ENCODE measurements at regions not wholly inside any gene's neighbourhood (a gene's known extent, or its start where the extent isn't known, plus 50 kb on each side); places are given as distances from the start of the nearest gene placed in this dataset.

- Histone ChIP-seq H3K4me3 (ENCODE audit: low read depth in 1 of 2, low read length in 1 of 2) (no peak overlapping the region), H3K27ac (no peak overlapping the region), H3K36me3 (no peaks in the 10 kb centered on the region), H3K9me3 (no peaks in the 10 kb centered on the region), H3K4me1 (ENCODE audit: control insufficient read depth in 1 of 2, insufficient read depth in 1 of 2, low read depth in 1 of 2, low read length in 1 of 2) (no peaks in the 10 kb centered on the region), H3K27me3 (no peaks in the 10 kb centered on the region)
- TF ChIP-seq CTCF (IDR thresholded peaks at IDR 0.05) = no peak
These were observed 2392.1 kb upstream of the RAG2 start for GRCh38 chr11:38990139-38990538.

- no peak overlapping the region for H3K27ac ChIP-seq
- H3K27me3 ChIP-seq = no peaks in the 10 kb centered on the region
- H3K36me3 ChIP-seq = no peaks in the 10 kb centered on the region
- H3K4me3 ChIP-seq (ENCODE audit: low read depth in 1 of 2, low read length in 1 of 2) = no peak overlapping the region
- H3K9me3 ChIP-seq = no peaks in the 10 kb centered on the region
- no peaks in the 10 kb centered on the region for H3K4me1 ChIP-seq (ENCODE audit: control insufficient read depth in 1 of 2, insufficient read depth in 1 of 2, low read depth in 1 of 2, low read length in 1 of 2)
- no peak for TF ChIP-seq CTCF (IDR thresholded peaks at IDR 0.05)
These were observed 2390.9 kb upstream of the RAG2 start for GRCh38 chr11:38988908-38989307.

- Histone ChIP-seq H3K4me1 (ENCODE audit: control insufficient read depth in 1 of 2, insufficient read depth in 1 of 2, low read depth in 1 of 2, low read length in 1 of 2) (no peaks in the 10 kb centered on the region), H3K9me3 (no peaks in the 10 kb centered on the region), H3K36me3 (no peaks in the 10 kb centered on the region), H3K4me3 (ENCODE audit: low read depth in 1 of 2, low read length in 1 of 2) (no peak overlapping the region), H3K27me3 (no peaks in the 10 kb centered on the region), H3K27ac (no peak overlapping the region)
- TF ChIP-seq CTCF (IDR thresholded peaks at IDR 0.05) = no peak
These were observed 2374.2 kb upstream of the RAG2 start for GRCh38 chr11:38972220-38972619.

GRCh38 chr11:38971141-38971540, 2373.1 kb upstream of the RAG2 start:
- no peak for TF ChIP-seq CTCF (IDR thresholded peaks at IDR 0.05)

GRCh38 chr11:38968951-38969350, 2370.9 kb upstream of the RAG2 start:
- no peak for TF ChIP-seq CTCF (IDR thresholded peaks at IDR 0.05)
- H3K9me3 ChIP-seq = no peaks in the 10 kb centered on the region

More at GRCh38 chr11:38971141-38971540, 2373.1 kb upstream of the RAG2 start:
- Histone ChIP-seq H3K27me3 (no peaks in the 10 kb centered on the region), H3K4me1 (ENCODE audit: control insufficient read depth in 1 of 2, insufficient read depth in 1 of 2, low read depth in 1 of 2, low read length in 1 of 2) (no peaks in the 10 kb centered on the region), H3K27ac (no peak overlapping the region), H3K4me3 (ENCODE audit: low read depth in 1 of 2, low read length in 1 of 2) (no peak overlapping the region), H3K9me3 (no peaks in the 10 kb centered on the region), H3K36me3 (no peaks in the 10 kb centered on the region)

GRCh38 chr11:38952698-38953097, 2354.7 kb upstream of the RAG2 start:
- no peak for TF ChIP-seq CTCF (IDR thresholded peaks at IDR 0.05)
- H3K27me3 ChIP-seq = no peaks in the 10 kb centered on the region

More at GRCh38 chr11:38968951-38969350, 2370.9 kb upstream of the RAG2 start:
- Histone ChIP-seq H3K27ac (no peak overlapping the region), H3K27me3 (no peaks in the 10 kb centered on the region), H3K4me1 (ENCODE audit: control insufficient read depth in 1 of 2, insufficient read depth in 1 of 2, low read depth in 1 of 2, low read length in 1 of 2) (no peaks in the 10 kb centered on the region), H3K36me3 (no peaks in the 10 kb centered on the region), H3K4me3 (ENCODE audit: low read depth in 1 of 2, low read length in 1 of 2) (no peak overlapping the region)

More at GRCh38 chr11:38952698-38953097, 2354.7 kb upstream of the RAG2 start:
- Histone ChIP-seq H3K9me3 (no peaks in the 10 kb centered on the region), H3K4me3 (ENCODE audit: low read depth in 1 of 2, low read length in 1 of 2) (no peak overlapping the region), H3K4me1 (ENCODE audit: control insufficient read depth in 1 of 2, insufficient read depth in 1 of 2, low read depth in 1 of 2, low read length in 1 of 2) (no peaks in the 10 kb centered on the region), H3K27ac (no peak overlapping the region), H3K36me3 (no peaks in the 10 kb centered on the region)

All from neutrophil (primary cell).